ENCODE measurements at regions not wholly inside any gene's neighbourhood (a gene's known extent, or its start where the extent isn't known, plus 50 kb on each side); places are given as distances from the start of the nearest gene placed in this dataset.

GRCh38 chr13:80727321-80727975 is 386.5 kb upstream of the SPRY2 start:
- ChIA-PET POLR2A (no interaction called here), CTCF (no interaction called here)
- no peaks in the 10 kb centered on the region for H3K4me1 ChIP-seq (ENCODE audit: control extremely low read depth in 1 of 4, control insufficient read depth in 4 of 4, insufficient read depth in 4 of 4, low read length in 3 of 4)
- H3K27me3 ChIP-seq (replicated peaks in 2 of 5; ENCODE audit: control insufficient read depth in 4 of 5, insufficient read depth in 5 of 5, low read length in 4 of 5), result no peaks in the 10 kb centered on the region
- no peak overlapping the region for H3K4me3 ChIP-seq (ENCODE audit: control insufficient read depth in 1 of 7, extremely low read depth in 1 of 7, insufficient read depth in 4 of 7, low read depth in 2 of 7, low read length in 6 of 7)
- H3K27ac ChIP-seq (ENCODE audit: insufficient read depth in 1 of 2, low read depth in 1 of 2, low read length in 2 of 2, poor library complexity in 1 of 2, severe bottlenecking in 2 of 2), result no peak overlapping the region
- DNase-seq, result no peak
- WGBS (ENCODE audit: insufficient coverage), result 100% methylated on average over 1 of the region's 1 CpG
- peaks cover 0 to 2% (median 0%) of the 10 kb centered on the region in 5 experiments for H3K9me3 ChIP-seq (ENCODE audit: control extremely low read depth in 1 of 5, control insufficient read depth in 4 of 5, insufficient read depth in 2 of 5, low read depth in 1 of 5, low read length in 4 of 5)
- no peaks in the 10 kb centered on the region for H3K36me3 ChIP-seq (ENCODE audit: control insufficient read depth in 4 of 4, insufficient read depth in 4 of 4, low read length in 3 of 4)

- Histone ChIP-seq H3K9me3 (ENCODE audit: control extremely low read depth in 1 of 5, control insufficient read depth in 4 of 5, insufficient read depth in 2 of 5, low read depth in 1 of 5, low read length in 4 of 5) (peaks cover 0 to 2% (median 0%) of the 10 kb centered on the region in 5 experiments), H3K27me3 (replicated peaks in 2 of 5; ENCODE audit: control insufficient read depth in 4 of 5, insufficient read depth in 5 of 5, low read length in 4 of 5) (no peaks in the 10 kb centered on the region), H3K4me1 (ENCODE audit: control extremely low read depth in 1 of 4, control insufficient read depth in 4 of 4, insufficient read depth in 4 of 4, low read length in 3 of 4) (no peaks in the 10 kb centered on the region), H3K36me3 (ENCODE audit: control insufficient read depth in 4 of 4, insufficient read depth in 4 of 4, low read length in 3 of 4) (no peaks in the 10 kb centered on the region), H3K4me3 (ENCODE audit: control insufficient read depth in 1 of 7, extremely low read depth in 1 of 7, insufficient read depth in 4 of 7, low read depth in 2 of 7, low read length in 6 of 7) (no peak overlapping the region), H3K27ac (ENCODE audit: insufficient read depth in 1 of 2, low read depth in 1 of 2, low read length in 2 of 2, poor library complexity in 1 of 2, severe bottlenecking in 2 of 2) (no peak overlapping the region)
- CTCF ChIA-PET, result no interaction called here
- POLR2A ChIA-PET, result no interaction called here
- DNase-seq, result no peak
Observed at GRCh38 chr13:80726868-80727267, 385.9 kb upstream of the SPRY2 start.

- no CpG with 5 or more reads among the region's 1 CpG for WGBS (ENCODE audit: insufficient coverage)
- Histone ChIP-seq H3K4me1 (ENCODE audit: control extremely low read depth in 1 of 4, control insufficient read depth in 4 of 4, insufficient read depth in 4 of 4, low read length in 3 of 4) (peaks cover 0 to 3% (median under 1%) of the 10 kb centered on the region in 4 experiments), H3K27me3 (replicated peaks in 2 of 5; ENCODE audit: control insufficient read depth in 4 of 5, insufficient read depth in 5 of 5, low read length in 4 of 5) (no peaks in the 10 kb centered on the region), H3K9me3 (ENCODE audit: control extremely low read depth in 1 of 5, control insufficient read depth in 4 of 5, insufficient read depth in 2 of 5, low read depth in 1 of 5, low read length in 4 of 5) (no peaks in the 10 kb centered on the region), H3K4me3 (ENCODE audit: control insufficient read depth in 1 of 7, extremely low read depth in 1 of 7, insufficient read depth in 4 of 7, low read depth in 2 of 7, low read length in 6 of 7) (no peak overlapping the region), H3K27ac (ENCODE audit: insufficient read depth in 1 of 2, low read depth in 1 of 2, low read length in 2 of 2, poor library complexity in 1 of 2, severe bottlenecking in 2 of 2) (no peak overlapping the region), H3K36me3 (ENCODE audit: control insufficient read depth in 4 of 4, insufficient read depth in 4 of 4, low read length in 3 of 4) (no peaks in the 10 kb centered on the region)
- ChIA-PET CTCF (no interaction called here), POLR2A (no interaction called here)
- no peak for DNase-seq
Observed at GRCh38 chr13:80721689-80722088, 380.8 kb upstream of the SPRY2 start.

GRCh38 chr13:80718970-80719369 is 378.0 kb upstream of the SPRY2 start:
- POLR2A ChIA-PET, result no interaction called here
- no peaks in the 10 kb centered on the region for H3K27me3 ChIP-seq (replicated peaks in 2 of 5; ENCODE audit: control insufficient read depth in 4 of 5, insufficient read depth in 5 of 5, low read length in 4 of 5)
- no peak overlapping the region for H3K27ac ChIP-seq (ENCODE audit: insufficient read depth in 1 of 2, low read depth in 1 of 2, low read length in 2 of 2, poor library complexity in 1 of 2, severe bottlenecking in 2 of 2)
- no peaks in the 10 kb centered on the region for H3K9me3 ChIP-seq (ENCODE audit: control extremely low read depth in 1 of 5, control insufficient read depth in 4 of 5, insufficient read depth in 2 of 5, low read depth in 1 of 5, low read length in 4 of 5)
- peaks cover 0 to 8% (median 3%) of the 10 kb centered on the region in 4 experiments for H3K4me1 ChIP-seq (ENCODE audit: control extremely low read depth in 1 of 4, control insufficient read depth in 4 of 4, insufficient read depth in 4 of 4, low read length in 3 of 4)
- no peak overlapping the region for H3K4me3 ChIP-seq (ENCODE audit: control insufficient read depth in 1 of 7, extremely low read depth in 1 of 7, insufficient read depth in 4 of 7, low read depth in 2 of 7, low read length in 6 of 7)
- CTCF ChIA-PET, result no interaction called here
- WGBS (ENCODE audit: insufficient coverage), result no CpG with 5 or more reads among the region's 1 CpG
- no peaks in the 10 kb centered on the region for H3K36me3 ChIP-seq (ENCODE audit: control insufficient read depth in 4 of 4, insufficient read depth in 4 of 4, low read length in 3 of 4)
- DNase-seq, result no peak

GRCh38 chr13:80717776-80718175 is 376.9 kb upstream of the SPRY2 start:
- Histone ChIP-seq H3K4me1 (ENCODE audit: control extremely low read depth in 1 of 4, control insufficient read depth in 4 of 4, insufficient read depth in 4 of 4, low read length in 3 of 4) (peaks cover 0 to 8% (median 3%) of the 10 kb centered on the region in 4 experiments), H3K4me3 (ENCODE audit: control insufficient read depth in 1 of 7, extremely low read depth in 1 of 7, insufficient read depth in 4 of 7, low read depth in 2 of 7, low read length in 6 of 7) (no peak overlapping the region), H3K9me3 (ENCODE audit: control extremely low read depth in 1 of 5, control insufficient read depth in 4 of 5, insufficient read depth in 2 of 5, low read depth in 1 of 5, low read length in 4 of 5) (peaks cover 0 to 4% (median 2%) of the 10 kb centered on the region in 5 experiments), H3K27me3 (replicated peaks in 2 of 5; ENCODE audit: control insufficient read depth in 4 of 5, insufficient read depth in 5 of 5, low read length in 4 of 5) (no peaks in the 10 kb centered on the region), H3K27ac (ENCODE audit: insufficient read depth in 1 of 2, low read depth in 1 of 2, low read length in 2 of 2, poor library complexity in 1 of 2, severe bottlenecking in 2 of 2) (no peak overlapping the region), H3K36me3 (ENCODE audit: control insufficient read depth in 4 of 4, insufficient read depth in 4 of 4, low read length in 3 of 4) (no peaks in the 10 kb centered on the region)
- WGBS (ENCODE audit: insufficient coverage), result 94% methylated on average over 2 of the region's 4 CpGs
- DNase-seq, result no peak
- ChIA-PET CTCF (no interaction called here), POLR2A (no interaction called here)

- H3K4me1 ChIP-seq (ENCODE audit: control extremely low read depth in 1 of 4, control insufficient read depth in 4 of 4, insufficient read depth in 4 of 4, low read length in 3 of 4), result peaks cover 0 to 8% (median 3%) of the 10 kb centered on the region in 4 experiments
- WGBS (ENCODE audit: insufficient coverage), result 46% methylated on average over 3 of the region's 5 CpGs
- H3K9me3 ChIP-seq (ENCODE audit: control extremely low read depth in 1 of 5, control insufficient read depth in 4 of 5, insufficient read depth in 2 of 5, low read depth in 1 of 5, low read length in 4 of 5), result peaks cover 0 to 7% (median 5%) of the 10 kb centered on the region in 5 experiments
- H3K36me3 ChIP-seq (ENCODE audit: control insufficient read depth in 4 of 4, insufficient read depth in 4 of 4, low read length in 3 of 4), result no peaks in the 10 kb centered on the region
- peak; percentile 10 to 40 (median 36) for DNase-seq
- no peaks in the 10 kb centered on the region for H3K27me3 ChIP-seq (replicated peaks in 2 of 5; ENCODE audit: control insufficient read depth in 4 of 5, insufficient read depth in 5 of 5, low read length in 4 of 5)
- ChIA-PET CTCF (no interaction called here), POLR2A (no interaction called here)
- peak overlapping the region in 1 of 7 experiments; percentile 39 for H3K4me3 ChIP-seq (ENCODE audit: control insufficient read depth in 1 of 7, extremely low read depth in 1 of 7, insufficient read depth in 4 of 7, low read depth in 2 of 7, low read length in 6 of 7)
- H3K27ac ChIP-seq (ENCODE audit: insufficient read depth in 1 of 2, low read depth in 1 of 2, low read length in 2 of 2, poor library complexity in 1 of 2, severe bottlenecking in 2 of 2), result no peak overlapping the region
Observed at GRCh38 chr13:80716610-80717081, 375.7 kb upstream of the SPRY2 start.

GRCh38 chr13:80712026-80712425 is 371.1 kb upstream of the SPRY2 start:
- ChIA-PET POLR2A (no interaction called here), CTCF (no interaction called here)
- Histone ChIP-seq H3K36me3 (ENCODE audit: control insufficient read depth in 4 of 4, insufficient read depth in 4 of 4, low read length in 3 of 4) (no peaks in the 10 kb centered on the region), H3K4me1 (ENCODE audit: control extremely low read depth in 1 of 4, control insufficient read depth in 4 of 4, insufficient read depth in 4 of 4, low read length in 3 of 4) (peaks cover 0 to 8% (median 3%) of the 10 kb centered on the region in 4 experiments), H3K27me3 (replicated peaks in 2 of 5; ENCODE audit: control insufficient read depth in 4 of 5, insufficient read depth in 5 of 5, low read length in 4 of 5) (no peaks in the 10 kb centered on the region), H3K9me3 (ENCODE audit: control extremely low read depth in 1 of 5, control insufficient read depth in 4 of 5, insufficient read depth in 2 of 5, low read depth in 1 of 5, low read length in 4 of 5) (peaks cover 0 to 11% (median 7%) of the 10 kb centered on the region in 5 experiments), H3K4me3 (ENCODE audit: control insufficient read depth in 1 of 7, extremely low read depth in 1 of 7, insufficient read depth in 4 of 7, low read depth in 2 of 7, low read length in 6 of 7) (no peak overlapping the region), H3K27ac (ENCODE audit: insufficient read depth in 1 of 2, low read depth in 1 of 2, low read length in 2 of 2, poor library complexity in 1 of 2, severe bottlenecking in 2 of 2) (no peak overlapping the region)
- 100% methylated on average over 1 of the region's 2 CpGs for WGBS (ENCODE audit: insufficient coverage)
- DNase-seq, result no peak

Data from common myeloid progenitor, CD34-positive (primary cell).